K562 (cell line): ENCODE measurements at regions not wholly inside any gene's neighbourhood (a gene's known extent, or its start where the extent isn't known, plus 50 kb on each side); places are given as distances from the start of the nearest gene placed in this dataset.

Experiments
- E2F5 ChIP-seq: sonication (generic); formaldehyde crosslinking; IDR thresholded peaks from 2 replicates; pipeline ENCODE4 v1.8.0; 2022; ENCODE audit warnings: mild to moderate bottlenecking, missing genetic modification reagents
- GATAD2A ChIP-seq: fragments of 450-650 bp; IDR thresholded peaks from 2 replicates; pipeline ENCODE4 v1.6.1; 2017
- HLTF ChIP-seq: fragments of 450-650 bp; IDR thresholded peaks from 2 replicates; pipeline ENCODE4 v1.6.1; 2016
- MEF2D ChIP-seq: conservative IDR thresholded peaks from 2 replicates; pipeline ENCODE4 v1.6.1; 2016; ENCODE audit warnings: low read depth, missing genetic modification characterization, missing compliant biosample characterization
- NFE2 ChIP-seq: IDR thresholded peaks from 2 replicates; pipeline ENCODE4 v1.6.1; 2014; ENCODE audit warnings: antibody characterized with exemption, low read depth
- PRPF4 ChIP-seq: fragments of 200-400 bp; formaldehyde crosslinking; IDR thresholded peaks from one replicate; pipeline ENCODE4 v1.6.1; 2017; ENCODE audit warnings: low read length, low read depth, mild to moderate bottlenecking; ENCODE audit not compliant: insufficient read depth, poor library complexity, severe bottlenecking
- REST ChIP-seq, 2 experiments: fragments of 450-650 bp; formaldehyde crosslinking in 1 of 2; IDR thresholded peaks; 2 replicates each; pipeline versions ENCODE4 v1.4.0 to v1.6.1; 2014 to 2020; ENCODE audit warnings: mild to moderate bottlenecking in 2 of 2, borderline replicate concordance in 1 of 2, low read depth in 1 of 2
- ZBED1 ChIP-seq: IDR thresholded peaks from 2 replicates; pipeline ENCODE4 v1.6.1; 2014
- ZBTB7A ChIP-seq: IDR thresholded peaks from 2 replicates; pipeline ENCODE4 v1.6.1; 2011; ENCODE audit warnings: low read depth, mild to moderate bottlenecking, low read length, moderate library complexity, borderline replicate concordance; ENCODE audit not compliant: control insufficient read depth
- ZC3H11A ChIP-seq: IDR thresholded peaks from 2 replicates; pipeline ENCODE4 v1.6.1; 2012; ENCODE audit warnings: low read depth, low read length, improper control_type of control experiment
- ZNF518B ChIP-seq: fragments of 250-450 bp; sonication (Bioruptor Pico); IDR thresholded peaks from 2 replicates; pipeline ENCODE4 v1.5.0; 2021; ENCODE audit warnings: mild to moderate bottlenecking, moderate library complexity
- ZNF740 ChIP-seq, 3 experiments: fragments of 200-800 bp in 1 of 3; sonication (Bioruptor generic) in 1 of 3; sonication (generic) in 1 of 3; formaldehyde crosslinking in 1 of 3; IDR thresholded peaks; 2 replicates each; pipeline versions ENCODE4 v1.6.1 to v1.8.0; 2016 to 2022; ENCODE audit warnings: mild to moderate bottlenecking in 2 of 3, missing compliant biosample characterization in 2 of 3, missing genetic modification characterization in 2 of 3, missing genetic modification reagents in 1 of 3
- ZNF75A ChIP-seq: fragments of 450-650 bp; formaldehyde crosslinking; IDR thresholded peaks from 2 replicates; pipeline ENCODE4 v1.4.0; 2020; ENCODE audit warnings: mild to moderate bottlenecking

GRCh38 chr5:154653764-154654485, 101.3 kb upstream of the LARP1 start (continued):
- TF ChIP-seq PRPF4 (no peak), NFE2 (peak; percentile 69), HLTF (peak; percentile 100), ZNF75A (CRISPR knock-in tag) (peak; percentile 86), MEF2D (tag) (peak; percentile 94), ZC3H11A (0 out of 2 replicates have a peak, but pooled peaks have one; percentile 59), ZBED1 (peak; percentile 98), ZNF518B (no peak; the same call in 1 of the 2 replicates), GATAD2A (peak; percentile 97), E2F5 (CRISPR knock-in tag) (0 out of 2 replicates have a peak, but pooled peaks have one; percentile 51), ZBTB7A (peak; percentile 100), REST (IDR thresholded peaks at IDR 0.05; ENCODE audit: borderline replicate concordance) (peak; percentile 43; the same call in 1 of the 2 replicates), REST (CRISPR knock-in tag; IDR thresholded peaks at IDR 0.05; ENCODE audit: low read depth) (no peak), ZNF740 (CRISPR knock-in tag; IDR thresholded peaks at IDR 0.05) (0 out of 2 replicates have a peak, but pooled peaks have one; percentile 39), ZNF740 (tag; IDR thresholded peaks at IDR 0.05) (peak in 1 of 2 experiments; percentile 67; a peak in 1 of 4 replicates)
